ENCODE measurements at regions not wholly inside any gene's neighbourhood (a gene's known extent, or its start where the extent isn't known, plus 50 kb on each side); places are given as distances from the start of the nearest gene placed in this dataset.
"Not testable (repeated sequence)": the region's sequence is repeated elsewhere in the genome, so short reads cannot be mapped to it uniquely, and the experiment has no call there.

GRCh38 chr7:46756256-46756655 is 825.7 kb downstream of the TNS3 start:
- POLR2A ChIA-PET: no interaction called here
- no peak for TF ChIP-seq CTCF (IDR thresholded peaks at IDR 0.05; ENCODE audit: low read depth, low read length)
- CTCF ChIA-PET: no interaction called here
- H3K27ac ChIP-seq (ENCODE audit: low read depth, low read length): no peak overlapping the region
- H3K4me3 ChIP-seq (ENCODE audit: low read depth, low read length): no peak overlapping the region
- no peaks in the 10 kb centered on the region for H3K27me3 ChIP-seq (ENCODE audit: control insufficient read depth, insufficient read depth, low read length)
- H3K9me3 ChIP-seq (ENCODE audit: control insufficient read depth, insufficient read depth, low read length): no peaks in the 10 kb centered on the region
- no peak for DNase-seq (ENCODE audit: low read depth, low spot score)

GRCh38 chr7:46755120-46756034 is 826.5 kb downstream of the TNS3 start:
- CTCF ChIA-PET: no interaction called here
- H3K27me3 ChIP-seq (ENCODE audit: control insufficient read depth, insufficient read depth, low read length): no peaks in the 10 kb centered on the region
- H3K27ac ChIP-seq (ENCODE audit: low read depth, low read length): no peak overlapping the region

GRCh38 chr7:46754140-46754720 is 827.7 kb downstream of the TNS3 start:
- ChIA-PET CTCF (no interaction called here), POLR2A (no interaction called here)
- TF ChIP-seq CTCF (IDR thresholded peaks at IDR 0.05; ENCODE audit: low read depth, low read length): no peak

More at GRCh38 chr7:46755120-46756034, 826.5 kb downstream of the TNS3 start:
- Histone ChIP-seq H3K4me3 (ENCODE audit: low read depth, low read length) (no peak overlapping the region), H3K9me3 (ENCODE audit: control insufficient read depth, insufficient read depth, low read length) (no peaks in the 10 kb centered on the region)
- TF ChIP-seq CTCF (IDR thresholded peaks at IDR 0.05; ENCODE audit: low read depth, low read length): no peak
- POLR2A ChIA-PET: no interaction called here
- no peak for DNase-seq (ENCODE audit: low read depth, low spot score)

GRCh38 chr7:46753662-46754061 is 828.2 kb downstream of the TNS3 start:
- Histone ChIP-seq H3K27me3 (ENCODE audit: control insufficient read depth, insufficient read depth, low read length) (no peaks in the 10 kb centered on the region), H3K4me3 (ENCODE audit: low read depth, low read length) (no peak overlapping the region), H3K27ac (ENCODE audit: low read depth, low read length) (no peak overlapping the region), H3K9me3 (ENCODE audit: control insufficient read depth, insufficient read depth, low read length) (no peaks in the 10 kb centered on the region)
- CTCF ChIA-PET: no interaction called here
- DNase-seq (ENCODE audit: low read depth, low spot score): no peak
- no peak for TF ChIP-seq CTCF (IDR thresholded peaks at IDR 0.05; ENCODE audit: low read depth, low read length)
- POLR2A ChIA-PET: no interaction called here

More at GRCh38 chr7:46754140-46754720, 827.7 kb downstream of the TNS3 start:
- no peaks in the 10 kb centered on the region for H3K9me3 ChIP-seq (ENCODE audit: control insufficient read depth, insufficient read depth, low read length)
- no peak for DNase-seq (ENCODE audit: low read depth, low spot score)
- no peaks in the 10 kb centered on the region for H3K27me3 ChIP-seq (ENCODE audit: control insufficient read depth, insufficient read depth, low read length)
- no peak overlapping the region for H3K4me3 ChIP-seq (ENCODE audit: low read depth, low read length)
- no peak overlapping the region for H3K27ac ChIP-seq (ENCODE audit: low read depth, low read length)

GRCh38 chr7:46752881-46753366 is 829.0 kb downstream of the TNS3 start:
- ChIA-PET CTCF (no interaction called here), POLR2A (no interaction called here)
- TF ChIP-seq CTCF (IDR thresholded peaks at IDR 0.05; ENCODE audit: low read depth, low read length): no peak
- peak overlapping the region; percentile 43 for H3K27ac ChIP-seq (ENCODE audit: low read depth, low read length)
- H3K4me3 ChIP-seq (ENCODE audit: low read depth, low read length): no peak overlapping the region
- H3K27me3 ChIP-seq (ENCODE audit: control insufficient read depth, insufficient read depth, low read length): no peaks in the 10 kb centered on the region
- DNase-seq (ENCODE audit: low read depth, low spot score): no peak
- H3K9me3 ChIP-seq (ENCODE audit: control insufficient read depth, insufficient read depth, low read length): no peaks in the 10 kb centered on the region

DNA sequence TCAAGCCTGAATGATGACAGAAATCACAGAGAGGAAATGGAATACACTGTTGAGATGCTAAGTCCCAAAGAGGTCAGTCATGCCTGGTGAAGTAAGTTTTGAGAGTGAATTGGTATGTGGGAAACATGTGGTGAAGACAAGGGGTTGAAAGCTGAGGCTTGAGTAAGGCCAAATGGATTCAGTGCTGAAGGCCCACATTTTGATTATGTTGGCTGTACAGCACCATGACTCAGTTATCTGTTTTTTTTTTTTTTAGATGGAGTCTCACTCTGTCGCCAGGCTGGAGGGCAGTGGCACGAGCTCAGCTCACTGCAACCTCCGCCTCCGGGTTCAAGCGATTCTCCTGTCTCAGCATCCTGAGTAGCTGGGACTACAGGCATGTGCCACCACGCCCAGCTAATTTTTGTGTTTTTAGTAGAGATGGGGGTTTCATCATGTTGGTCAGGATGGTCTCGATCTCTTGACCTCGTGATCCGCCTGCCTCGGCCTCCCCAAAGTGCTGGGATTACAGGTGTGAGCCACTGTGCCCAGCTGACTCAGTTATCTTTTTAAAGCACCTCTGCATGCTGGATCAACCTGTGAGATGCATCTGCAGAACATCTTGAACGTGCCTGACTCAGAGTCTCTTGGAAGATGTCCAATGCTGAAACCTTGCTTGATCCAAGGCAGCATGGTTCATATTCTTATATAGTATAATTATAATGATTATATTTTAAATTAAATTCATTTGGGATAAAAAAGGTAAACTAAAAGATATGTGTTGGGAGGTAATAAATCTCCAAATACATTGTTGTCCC is 829.8 kb downstream of the TNS3 start:
- CTCF ChIA-PET; DNase-seq (ENCODE audit: low read depth, low spot score); POLR2A ChIA-PET; H3K27ac ChIP-seq (ENCODE audit: low read depth, low read length); H3K4me3 ChIP-seq (ENCODE audit: low read depth, low read length); H3K27me3 ChIP-seq (ENCODE audit: control insufficient read depth, insufficient read depth, low read length); H3K9me3 ChIP-seq (ENCODE audit: control insufficient read depth, insufficient read depth, low read length): not testable (repeated sequence)
